Activated CD8-positive, alpha-beta memory T cell treated with anti-CD3 and anti-CD28 coated beads, Interleukin-2, amount 50 U/mL, for 4 hours (primary cell): ENCODE measurements at regions not wholly inside any gene's neighbourhood (a gene's known extent, or its start where the extent isn't known, plus 50 kb on each side); places are given as distances from the start of the nearest gene placed in this dataset.

Source experiments
- DNase-seq: peaks from one replicate; pipeline ENCODE4 v3.0.0-alpha.2; 2020

GRCh38 chr22:48517039-48518030 is 1310.3 kb downstream of the BRD1 start:
- DNase-seq: no peak

GRCh38 chr22:48516571-48516970 is 1311.1 kb downstream of the BRD1 start:
- no peak for DNase-seq

GRCh38 chr22:48515571-48516200 is 1312.0 kb downstream of the BRD1 start:
- DNase-seq: no peak

GRCh38 chr22:48513929-48514328 is 1313.7 kb downstream of the BRD1 start:
- DNase-seq: no peak

- no peak for DNase-seq
Measured at GRCh38 chr22:48513446-48513845, 1314.2 kb downstream of the BRD1 start.

GRCh38 chr22:48511781-48512327 is 1315.8 kb downstream of the BRD1 start:
- no peak for DNase-seq

GRCh38 chr22:48511211-48511610 is 1316.5 kb downstream of the BRD1 start:
- DNase-seq: no peak

- no peak for DNase-seq
Measured at GRCh38 chr22:48510599-48510998, 1317.1 kb downstream of the BRD1 start.

- no peak for DNase-seq
Measured at GRCh38 chr22:48507595-48508350, 1319.9 kb downstream of the BRD1 start.

- no peak for DNase-seq
Measured at GRCh38 chr22:48507171-48507570, 1320.5 kb downstream of the BRD1 start.

- DNase-seq: no peak
Measured at GRCh38 chr22:48506506-48507145, 1321.0 kb downstream of the BRD1 start.

- no peak for DNase-seq
Measured at GRCh38 chr22:48505891-48506290, 1321.8 kb downstream of the BRD1 start.

- DNase-seq: no peak
Measured at GRCh38 chr22:48504519-48505140, 1323.0 kb downstream of the BRD1 start.

- no peak for DNase-seq
Measured at GRCh38 chr22:48503876-48504275, 1323.8 kb downstream of the BRD1 start.

GRCh38 chr22:48503035-48503625 is 1324.5 kb downstream of the BRD1 start:
- DNase-seq: no peak

GRCh38 chr22:48501231-48501750 is 1326.4 kb downstream of the BRD1 start:
- DNase-seq: no peak

- no peak for DNase-seq
Measured at GRCh38 chr22:48500471-48501230, 1327.0 kb downstream of the BRD1 start.

- DNase-seq: no peak
Measured at GRCh38 chr22:48499456-48500425, 1327.9 kb downstream of the BRD1 start.
